Karpas-422 (cell line): ENCODE measurements at regions not wholly inside any gene's neighbourhood (a gene's known extent, or its start where the extent isn't known, plus 50 kb on each side); places are given as distances from the start of the nearest gene placed in this dataset.

Experiments
- DNase-seq: peaks from one replicate; pipeline ENCODE4 v3.0.0-alpha.2; 2015
- H2AFZ ChIP-seq: fragments of 200-600 bp; sonication (generic); 2 replicates; pipeline ENCODE4 v1.6.1; 2014; ENCODE audit warnings: antibody characterized with exemption, low read length, mixed read lengths
- H3K27ac ChIP-seq: fragments of 200-600 bp; sonication (generic); 2 replicates; pipeline ENCODE4 v1.5.1; 2014; ENCODE audit warnings: mild to moderate bottlenecking, low read length, moderate library complexity
- H3K27me3 ChIP-seq: fragments of 200-600 bp; sonication (generic); 2 replicates; pipeline ENCODE4 v1.6.1; 2014; ENCODE audit warnings: low read length, mixed read lengths
- H3K36me3 ChIP-seq: fragments of 200-600 bp; sonication (generic); 2 replicates; pipeline ENCODE4 v1.6.1; 2014; ENCODE audit warnings: low read length, mixed read lengths; ENCODE audit not compliant: insufficient read depth
- H3K4me1 ChIP-seq: fragments of 200-600 bp; sonication (generic); 2 replicates; pipeline ENCODE4 v1.6.1; 2014; ENCODE audit warnings: mild to moderate bottlenecking, low read length, mixed read lengths
- H3K4me2 ChIP-seq: fragments of 200-600 bp; sonication (generic); 2 replicates; pipeline ENCODE4 v1.6.1; 2014; ENCODE audit warnings: low read length, low read depth, mild to moderate bottlenecking; ENCODE audit not compliant: poor library complexity, severe bottlenecking
- H3K4me3 ChIP-seq: fragments of 200-600 bp; sonication (generic); 2 replicates; pipeline ENCODE4 v1.5.1; 2014; ENCODE audit warnings: mild to moderate bottlenecking, antibody characterized with exemption, low read length, mixed read lengths
- H3K79me2 ChIP-seq: fragments of 200-600 bp; sonication (generic); 2 replicates; pipeline ENCODE4 v1.6.1; 2014; ENCODE audit warnings: mild to moderate bottlenecking, low read length, mixed read lengths
- H3K9ac ChIP-seq: fragments of 200-600 bp; sonication (generic); 2 replicates; pipeline ENCODE4 v1.6.0; 2014; ENCODE audit warnings: low read length
- H3K9me2 ChIP-seq: fragments of 200-600 bp; sonication (generic), shearing (Covaris generic); replicated peaks from 2 replicates; pipeline ENCODE4 v1.6.0; 2014; ENCODE audit warnings: mild to moderate bottlenecking, low read length, moderate library complexity; ENCODE audit not compliant: insufficient read depth
- H3K9me3 ChIP-seq: fragments of 300-700, 200-600 bp; sonication (generic); 2 replicates; pipeline ENCODE4 v1.6.1; 2014; ENCODE audit warnings: low read length, mixed read lengths
- H4K20me1 ChIP-seq: fragments of 200-600 bp; sonication (generic); 2 replicates; pipeline ENCODE4 v1.6.1; 2014; ENCODE audit warnings: mild to moderate bottlenecking, antibody characterized with exemption, low read length, low read depth; ENCODE audit not compliant: insufficient read depth

DNA sequence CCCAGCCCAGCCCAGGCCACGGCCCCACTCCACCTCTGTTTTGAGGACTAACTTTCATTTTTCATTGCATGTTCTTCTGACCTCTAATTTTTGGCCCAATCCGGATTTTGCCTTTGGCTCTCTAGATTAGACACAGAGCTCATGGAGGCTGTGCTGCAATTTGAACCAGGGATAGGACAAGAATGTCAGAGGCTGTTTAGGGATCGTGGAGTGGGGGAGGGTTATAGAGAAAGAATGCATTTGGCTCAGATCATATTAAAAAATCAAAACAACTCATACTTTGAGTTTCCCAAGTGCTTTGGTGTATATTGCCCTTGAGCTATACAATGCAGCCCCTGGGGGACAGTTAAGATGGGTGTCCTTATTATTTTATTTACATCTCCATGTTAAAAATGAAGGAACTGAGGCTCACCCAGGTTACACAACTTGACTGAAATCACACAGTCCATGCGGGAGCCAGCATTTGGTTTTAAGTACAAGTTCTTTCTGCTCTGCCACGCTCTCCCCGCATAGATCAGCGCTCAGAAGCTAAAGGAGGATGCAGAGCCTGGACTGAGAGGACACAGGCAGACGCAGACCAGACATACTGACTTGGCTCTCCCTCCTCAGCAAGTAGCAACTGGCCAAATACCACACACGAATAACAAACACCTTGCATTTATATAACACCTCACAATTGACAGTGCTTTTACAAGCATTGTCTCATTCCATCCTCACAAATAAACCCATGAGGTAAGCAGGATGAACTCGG, 126.4 kb upstream of the RAI14 start:
- H3K27me3 ChIP-seq, result no peaks in the 10 kb centered on the region
- no peak overlapping the region for H3K4me3 ChIP-seq
- H3K4me2 ChIP-seq, result no peak overlapping the region
- H3K27ac ChIP-seq, result no peak overlapping the region
- DNase-seq, result no peak
- peaks cover 5% of the 10 kb centered on the region; the same call in 1 of the 2 replicates for H3K4me1 ChIP-seq
- no peaks in the 10 kb centered on the region for H3K9me2 ChIP-seq
- H4K20me1 ChIP-seq, result no peaks in the 10 kb centered on the region
- no peaks in the 10 kb centered on the region for H3K9me3 ChIP-seq
- no peaks in the 10 kb centered on the region for H3K36me3 ChIP-seq
- H3K9ac ChIP-seq, result no peak overlapping the region
- H3K79me2 ChIP-seq, result no peaks in the 10 kb centered on the region
- no peak overlapping the region for H2AFZ ChIP-seq

DNA sequence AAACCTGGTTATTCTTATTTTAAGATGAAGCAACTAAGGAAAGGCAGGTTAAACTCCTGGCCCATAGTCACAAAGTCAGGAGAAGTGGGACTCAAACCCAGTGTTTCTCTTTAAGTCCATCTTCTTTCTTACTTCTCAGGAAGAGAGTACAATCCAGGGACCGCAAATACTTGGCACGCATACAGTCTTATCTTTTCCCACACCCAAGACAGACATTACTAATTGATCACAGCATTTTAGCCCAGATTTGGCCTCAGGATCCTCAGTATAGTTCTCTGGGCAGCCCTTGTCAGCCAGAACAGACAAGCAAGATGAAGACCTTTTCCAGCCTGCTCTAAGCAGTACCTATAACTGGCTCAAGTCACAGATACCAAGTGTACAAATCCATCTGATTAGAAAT, 125.5 kb upstream of the RAI14 start:
- H3K79me2 ChIP-seq, result no peaks in the 10 kb centered on the region
- no peak for DNase-seq
- no peaks in the 10 kb centered on the region for H4K20me1 ChIP-seq
- no peaks in the 10 kb centered on the region for H3K36me3 ChIP-seq
- H3K9me3 ChIP-seq, result no peaks in the 10 kb centered on the region
- no peak overlapping the region for H3K27ac ChIP-seq
- H3K4me3 ChIP-seq, result no peak overlapping the region
- no peaks in the 10 kb centered on the region for H3K9me2 ChIP-seq
- H2AFZ ChIP-seq, result no peak overlapping the region
- peaks cover 5% of the 10 kb centered on the region; the same call in 1 of the 2 replicates for H3K4me1 ChIP-seq
- no peak overlapping the region for H3K9ac ChIP-seq
- H3K27me3 ChIP-seq, result no peaks in the 10 kb centered on the region
- H3K4me2 ChIP-seq, result no peak overlapping the region

DNA sequence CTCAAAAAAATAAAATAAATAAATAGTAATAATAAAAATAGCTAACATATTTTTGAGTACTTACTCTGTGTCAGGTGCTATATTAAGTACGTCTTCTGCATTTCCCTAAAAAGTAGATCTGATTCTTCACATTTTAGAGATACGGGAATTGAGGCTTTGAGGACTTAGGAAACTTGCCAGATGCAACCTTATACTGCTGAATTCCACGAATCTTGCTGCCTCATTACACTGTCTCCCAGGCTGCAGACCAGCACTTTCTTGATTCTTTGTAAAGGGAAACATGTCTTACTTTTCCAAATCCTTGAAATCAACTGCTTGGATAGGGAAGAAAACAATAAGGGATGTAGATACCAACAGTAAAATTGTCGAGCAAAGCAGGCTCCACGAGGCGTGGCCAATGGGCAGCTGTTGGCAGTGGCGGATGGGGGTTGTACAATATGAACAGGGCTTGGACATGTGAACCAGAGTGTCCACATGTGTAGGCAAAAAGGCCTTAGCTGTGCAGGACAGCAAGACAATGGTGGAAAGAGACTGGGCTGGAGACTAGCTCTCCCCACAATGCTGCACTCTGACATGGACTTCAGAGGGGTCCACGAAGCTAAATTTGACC, 124.3 kb upstream of the RAI14 start:
- Histone ChIP-seq H3K27me3 (no peaks in the 10 kb centered on the region), H3K79me2 (no peaks in the 10 kb centered on the region), H3K4me2 (no peak overlapping the region), H3K9me2 (no peaks in the 10 kb centered on the region), H3K27ac (no peak overlapping the region), H3K4me3 (no peak overlapping the region), H3K9me3 (no peaks in the 10 kb centered on the region), H3K9ac (no peak overlapping the region), H4K20me1 (no peaks in the 10 kb centered on the region), H3K36me3 (no peaks in the 10 kb centered on the region), H2AFZ (no peak overlapping the region), H3K4me1 (peaks cover 5% of the 10 kb centered on the region; the same call in 1 of the 2 replicates)
- no peak for DNase-seq

DNA sequence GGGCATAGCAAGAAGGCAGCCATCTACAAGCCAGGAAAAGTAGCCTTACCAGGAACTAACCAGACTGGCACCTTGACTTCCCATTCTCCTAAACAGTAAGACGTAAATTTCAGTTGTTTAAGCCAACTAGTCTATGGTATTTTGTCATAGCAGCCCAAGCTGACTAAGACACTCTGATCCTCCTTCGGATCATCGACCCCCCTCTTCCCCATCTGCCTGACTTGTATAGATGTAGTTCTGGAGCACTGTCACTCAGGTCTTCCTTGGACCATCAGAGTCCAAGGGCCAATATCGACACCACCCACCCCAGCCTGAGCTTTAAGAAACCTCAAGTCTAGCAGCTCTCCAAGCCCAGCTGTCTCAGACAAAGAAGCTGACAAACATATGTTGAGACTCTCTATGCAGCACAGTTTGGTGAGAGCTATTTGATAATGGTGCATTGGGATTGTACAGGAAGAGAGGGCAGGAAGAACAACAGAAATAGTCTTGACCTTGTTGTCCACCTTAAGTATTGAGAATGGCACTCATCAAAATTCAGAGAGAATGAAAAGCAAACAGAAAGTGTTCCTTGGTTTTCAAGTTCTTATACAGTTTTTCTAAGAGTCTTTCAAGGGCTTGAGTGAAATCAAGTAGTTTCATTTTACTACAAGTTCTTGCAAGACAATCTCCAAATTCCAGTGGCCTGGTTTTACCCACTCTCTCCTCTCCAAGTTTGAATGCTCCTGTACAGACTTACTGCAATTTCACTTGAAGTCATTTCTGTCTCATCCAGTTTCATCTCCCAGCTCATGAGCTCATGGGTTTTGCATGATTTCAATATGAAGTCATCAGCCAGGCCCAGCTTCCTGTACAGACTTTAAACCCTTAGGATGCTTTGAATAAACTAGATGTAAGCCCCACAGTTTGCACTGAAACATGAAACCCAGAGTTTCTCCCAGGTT, 122.3 kb upstream of the RAI14 start:
- Histone ChIP-seq H3K79me2 (no peaks in the 10 kb centered on the region), H3K9me3 (no peaks in the 10 kb centered on the region), H3K4me3 (no peak overlapping the region), H3K27me3 (no peaks in the 10 kb centered on the region), H3K27ac (no peak overlapping the region), H3K4me1 (peaks cover 5% of the 10 kb centered on the region; the same call in 1 of the 2 replicates), H4K20me1 (no peaks in the 10 kb centered on the region), H3K9me2 (no peaks in the 10 kb centered on the region), H2AFZ (no peak overlapping the region), H3K36me3 (no peaks in the 10 kb centered on the region), H3K4me2 (no peak overlapping the region), H3K9ac (no peak overlapping the region)
- no peak for DNase-seq

DNA sequence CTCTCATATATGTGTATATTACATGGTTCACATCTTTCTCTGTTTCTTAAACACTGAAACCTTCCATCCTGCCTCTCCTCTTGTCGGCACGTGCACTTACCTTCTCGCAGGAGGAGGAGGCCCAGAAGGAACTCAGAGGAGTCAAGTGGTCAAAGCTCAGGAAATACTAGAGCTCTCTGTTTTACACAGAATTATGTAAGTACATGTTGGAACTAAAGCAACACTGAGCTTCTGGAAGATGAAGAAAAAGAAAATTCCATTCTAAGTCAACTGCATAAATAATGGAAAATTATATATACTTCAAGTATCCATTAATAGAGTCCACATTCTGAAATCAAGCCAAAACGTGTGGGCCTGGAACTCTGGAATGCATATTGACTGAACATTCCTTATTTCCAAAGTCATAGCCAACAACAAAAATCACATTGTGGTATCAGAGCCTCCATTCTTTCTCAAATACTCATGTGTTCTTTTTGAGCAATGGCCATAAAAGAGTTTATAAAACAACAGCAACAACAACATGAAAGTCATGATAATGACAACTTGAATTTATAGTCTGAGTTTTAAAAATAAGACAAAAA, 121.5 kb upstream of the RAI14 start:
- no peak overlapping the region for H2AFZ ChIP-seq
- no peak for DNase-seq
- no peak overlapping the region for H3K27ac ChIP-seq
- no peaks in the 10 kb centered on the region for H3K9me2 ChIP-seq
- H3K79me2 ChIP-seq, result no peaks in the 10 kb centered on the region
- no peaks in the 10 kb centered on the region for H3K36me3 ChIP-seq
- H3K27me3 ChIP-seq, result no peaks in the 10 kb centered on the region
- H3K4me1 ChIP-seq, result peaks cover 5% of the 10 kb centered on the region; the same call in 1 of the 2 replicates
- H3K4me3 ChIP-seq, result no peak overlapping the region
- H4K20me1 ChIP-seq, result no peaks in the 10 kb centered on the region
- no peak overlapping the region for H3K4me2 ChIP-seq
- H3K9ac ChIP-seq, result no peak overlapping the region
- H3K9me3 ChIP-seq, result no peaks in the 10 kb centered on the region

DNA sequence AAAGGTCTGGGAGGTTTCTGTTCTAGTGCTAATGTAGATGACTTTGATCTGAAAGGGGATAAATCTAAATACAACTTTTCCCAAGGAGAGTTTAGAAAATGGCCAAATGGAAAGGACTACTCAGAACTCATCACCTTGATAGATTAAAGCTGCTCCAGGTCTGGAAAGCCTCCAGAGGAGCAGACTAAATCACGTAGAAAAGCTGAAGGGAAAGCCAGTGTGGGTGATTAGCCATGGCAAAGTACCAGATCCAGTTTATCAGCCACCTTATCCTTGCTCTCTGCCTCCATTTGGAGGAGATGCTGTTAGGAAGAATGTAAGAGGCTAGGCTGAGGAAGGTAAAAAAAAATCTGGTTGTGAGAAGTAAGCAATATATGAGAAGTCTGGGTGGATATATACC, 120.7 kb upstream of the RAI14 start:
- H3K9ac ChIP-seq, result no peak overlapping the region
- no peak overlapping the region for H2AFZ ChIP-seq
- no peaks in the 10 kb centered on the region for H3K9me2 ChIP-seq
- DNase-seq, result no peak
- no peaks in the 10 kb centered on the region for H3K27me3 ChIP-seq
- no peaks in the 10 kb centered on the region for H4K20me1 ChIP-seq
- no peaks in the 10 kb centered on the region for H3K9me3 ChIP-seq
- H3K4me3 ChIP-seq, result no peak overlapping the region
- no peak overlapping the region for H3K27ac ChIP-seq
- H3K36me3 ChIP-seq, result no peaks in the 10 kb centered on the region
- H3K4me2 ChIP-seq, result no peak overlapping the region
- no peaks in the 10 kb centered on the region for H3K79me2 ChIP-seq
- H3K4me1 ChIP-seq, result peaks cover 5% of the 10 kb centered on the region; the same call in 1 of the 2 replicates

DNA sequence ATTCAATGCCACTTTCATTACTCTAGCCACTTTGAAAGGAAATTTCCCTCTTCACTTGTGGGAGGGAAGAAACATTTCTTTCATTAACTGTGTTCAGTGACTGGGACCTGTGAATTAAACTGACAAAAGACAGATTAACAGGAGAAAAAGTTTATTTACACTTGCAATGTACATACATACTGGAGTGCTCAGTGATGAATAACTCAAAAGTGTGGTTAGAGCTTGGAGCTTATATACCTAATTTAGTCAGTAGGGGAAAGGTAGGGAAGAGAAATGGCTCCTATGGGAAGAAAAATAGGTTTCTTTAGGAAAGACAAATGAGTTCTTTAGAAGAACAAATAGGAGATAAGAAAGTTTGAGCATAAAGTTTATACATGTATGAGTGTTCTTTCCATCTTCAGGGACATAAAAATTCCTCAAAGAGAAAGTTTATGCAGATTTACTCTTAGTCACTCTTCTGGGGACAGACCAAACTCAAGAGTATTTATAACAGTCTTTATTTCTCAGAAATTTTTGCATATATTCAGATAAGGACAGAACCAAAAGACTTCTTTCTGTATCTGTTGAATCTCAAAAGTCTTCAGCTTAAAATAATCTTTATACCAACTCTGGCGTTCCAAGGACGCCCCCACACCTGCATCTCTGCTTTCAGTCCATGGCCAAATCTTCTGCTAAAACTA, 120.0 kb upstream of the RAI14 start:
- DNase-seq, result no peak
- peaks cover 5% of the 10 kb centered on the region; the same call in 1 of the 2 replicates for H3K4me1 ChIP-seq
- H3K9ac ChIP-seq, result no peak overlapping the region
- H3K4me2 ChIP-seq, result no peak overlapping the region
- H3K27me3 ChIP-seq, result no peaks in the 10 kb centered on the region
- no peaks in the 10 kb centered on the region for H3K9me3 ChIP-seq
- no peak overlapping the region for H2AFZ ChIP-seq
- H3K9me2 ChIP-seq, result no peaks in the 10 kb centered on the region
- no peaks in the 10 kb centered on the region for H3K79me2 ChIP-seq
- no peak overlapping the region for H3K4me3 ChIP-seq
- H3K27ac ChIP-seq, result no peak overlapping the region
- H4K20me1 ChIP-seq, result no peaks in the 10 kb centered on the region
- no peaks in the 10 kb centered on the region for H3K36me3 ChIP-seq
